NCI-H146 treated with DMSO at 0.1 percent for 48 hours (cell line): ENCODE measurements at regions not wholly inside any gene's neighbourhood (a gene's known extent, or its start where the extent isn't known, plus 50 kb on each side); places are given as distances from the start of the nearest gene placed in this dataset.
"Not testable (repeated sequence)": the region's sequence is repeated elsewhere in the genome, so short reads cannot be mapped to it uniquely, and the experiment has no call there.

Source experiments
- DNase-seq: peaks from one replicate; lab custom pipeline; 2025; ENCODE audit not compliant: unreplicated experiment; lab: John Stamatoyannopoulos, UW

DNA sequence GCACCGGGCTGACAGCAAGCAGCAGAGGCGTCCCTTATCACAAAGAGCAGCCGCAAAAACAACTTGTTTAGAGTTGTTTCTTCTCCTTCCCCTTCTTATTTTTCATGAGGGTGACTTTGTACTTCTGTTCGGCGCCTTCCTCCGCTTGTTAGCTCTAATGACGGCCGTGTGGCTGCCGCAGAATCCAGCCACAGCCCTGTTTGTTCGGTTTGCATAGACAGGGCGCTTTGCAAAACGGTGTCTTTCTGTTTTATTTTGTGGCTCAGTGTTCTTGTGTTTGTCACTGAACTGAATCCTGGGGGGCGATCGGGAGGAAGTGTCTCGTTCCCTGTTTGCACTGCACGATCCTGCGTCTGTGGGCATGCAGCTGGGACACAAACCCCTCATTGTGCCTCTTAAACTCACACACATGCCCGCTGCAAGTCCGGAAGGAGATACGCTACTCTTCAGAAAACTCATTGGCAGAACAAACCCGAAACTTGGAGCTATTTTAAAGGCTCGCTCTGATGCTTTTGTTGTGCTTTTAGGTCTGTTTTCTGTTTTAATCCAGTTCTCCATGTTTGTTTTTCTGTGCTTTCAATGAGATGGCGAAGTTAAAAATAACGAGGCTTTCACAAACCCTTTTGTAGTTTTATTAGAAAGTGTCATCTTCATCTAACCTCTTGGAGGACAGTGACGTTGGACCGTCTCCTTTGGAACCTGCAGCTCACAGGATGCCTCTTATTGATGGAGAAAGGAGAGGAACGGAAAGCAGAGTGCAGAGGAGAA lies 213.9 kb downstream of the IRX2 start:
- no peak for DNase-seq

DNA sequence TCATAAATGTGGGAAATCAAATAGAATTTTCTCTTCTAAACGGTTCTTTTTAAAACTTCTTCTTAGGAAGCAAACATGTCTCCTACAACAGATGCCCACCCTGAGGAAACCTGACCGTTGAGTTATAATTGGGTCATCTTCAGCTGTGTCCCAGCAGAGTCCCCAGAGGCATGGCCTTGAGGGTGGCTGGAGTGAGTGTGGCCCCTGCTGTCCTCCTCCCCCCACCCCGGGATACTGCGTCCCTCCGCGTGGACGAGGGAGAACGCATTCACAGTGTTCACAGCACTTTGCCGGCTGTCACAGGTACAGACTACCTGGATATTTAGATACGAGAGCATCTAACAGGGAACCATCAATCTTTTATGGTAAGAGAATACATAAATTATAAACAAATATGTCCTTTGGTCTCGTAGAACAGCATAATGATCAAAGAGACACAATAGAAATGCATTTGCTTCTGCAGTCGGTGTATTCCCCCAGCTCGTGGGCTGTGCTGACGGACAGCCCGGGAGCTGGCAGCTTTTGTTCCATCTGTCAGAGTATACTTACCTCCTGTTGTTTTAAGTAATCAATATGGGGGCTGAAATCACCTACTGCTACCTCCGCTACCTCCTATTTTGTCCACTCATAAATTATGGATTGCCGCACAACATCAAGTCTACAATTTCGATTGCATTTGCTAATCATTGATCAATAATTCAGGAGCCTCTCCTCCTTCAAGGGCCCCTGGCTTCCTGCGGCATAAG lies 214.7 kb downstream of the IRX2 start:
- no peak for DNase-seq

DNA sequence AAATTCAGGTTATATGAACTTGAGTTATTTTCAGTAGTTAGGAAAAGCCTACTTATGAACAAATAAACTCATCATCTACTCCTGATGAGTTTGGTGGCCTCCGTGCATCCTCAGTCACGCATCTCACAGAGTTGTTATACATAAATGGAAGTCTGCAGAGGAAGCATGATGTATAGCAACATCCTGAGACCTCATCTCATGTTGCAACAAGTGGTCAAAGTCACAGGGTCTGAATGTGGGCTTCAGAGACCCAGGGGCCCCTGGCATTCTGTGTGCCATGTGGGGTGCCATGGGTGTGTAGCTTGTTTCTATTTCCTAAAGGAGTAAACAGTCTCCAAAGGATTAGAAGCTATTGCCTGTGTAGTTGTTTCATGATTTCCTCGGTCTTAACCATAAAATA lies 216.5 kb downstream of the IRX2 start:
- DNase-seq: no peak

DNA sequence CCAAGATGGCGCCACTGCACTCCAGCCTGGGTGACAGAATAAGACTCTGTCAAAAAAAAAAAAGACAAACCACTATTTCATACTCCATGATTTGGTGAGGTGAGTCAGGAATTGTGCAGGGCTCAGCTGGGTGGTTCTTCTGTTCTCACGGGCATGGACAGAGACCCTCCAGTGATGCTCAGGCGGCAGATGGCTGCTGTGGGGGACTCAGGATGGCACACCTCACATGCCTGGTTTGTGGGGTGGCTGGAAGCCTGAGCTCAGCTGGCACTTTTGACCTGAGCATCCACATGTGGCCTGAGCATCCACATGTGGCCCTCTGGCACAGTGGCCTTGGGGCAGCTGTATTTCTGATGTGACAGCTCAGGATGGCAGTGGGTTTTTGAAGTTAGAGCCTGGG lies 217.2 kb downstream of the IRX2 start:
- no peak for DNase-seq

DNA sequence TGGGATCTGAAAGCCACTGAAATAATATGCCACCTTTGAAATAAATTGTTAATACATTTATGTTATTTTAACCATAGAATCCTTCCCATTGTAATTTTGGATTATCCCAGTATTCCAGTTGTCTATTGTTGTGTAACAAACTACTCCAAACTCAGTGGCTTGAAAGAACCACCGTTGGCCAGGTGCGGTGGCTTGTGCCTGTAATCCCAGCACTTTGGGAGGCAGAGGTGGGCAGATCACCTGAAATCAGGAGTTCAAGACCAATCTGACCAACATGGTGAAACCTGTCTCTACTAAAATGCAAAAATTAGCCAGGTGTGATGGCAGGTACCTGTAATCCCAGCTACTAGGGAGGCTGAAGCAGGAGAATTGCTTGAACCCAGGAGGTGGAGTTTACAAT lies 217.6 kb downstream of the IRX2 start:
- DNase-seq: not testable (repeated sequence)

DNA sequence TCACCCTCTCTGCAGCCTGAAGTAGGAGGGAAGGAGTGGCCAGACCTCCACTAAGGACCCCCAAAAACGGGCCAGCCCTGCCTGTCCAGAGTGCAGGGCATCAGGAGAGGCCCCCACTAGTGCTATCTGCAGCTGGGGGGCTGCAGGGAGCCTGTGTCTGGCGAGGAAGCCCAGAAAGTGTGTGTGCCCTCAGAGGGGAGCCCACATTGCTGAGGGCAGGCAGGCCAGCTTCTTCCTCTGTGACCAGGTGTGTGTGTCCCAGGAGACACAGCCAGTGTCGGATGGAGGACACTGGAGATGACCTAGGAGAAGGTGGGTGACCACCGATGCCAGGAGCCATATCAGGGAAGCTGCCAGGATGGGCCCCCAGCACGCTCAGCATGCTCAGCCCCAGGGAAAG lies 218.7 kb downstream of the IRX2 start:
- DNase-seq: no peak

DNA sequence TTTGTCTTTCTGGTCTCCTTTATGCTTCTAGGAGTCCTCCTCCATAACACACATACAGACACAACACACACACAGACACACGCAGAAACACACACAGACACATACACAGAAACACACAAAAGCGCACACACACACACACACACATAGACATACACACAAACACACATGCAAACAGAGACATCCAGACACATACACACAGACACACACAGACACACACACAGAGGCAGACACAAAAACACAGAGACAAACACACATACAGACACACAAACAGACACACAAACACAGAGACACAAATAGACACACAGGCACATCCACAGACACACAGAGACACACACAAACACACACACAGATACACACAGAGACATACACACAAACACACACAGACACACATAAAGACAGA lies 220.2 kb downstream of the IRX2 start:
- no peak for DNase-seq

DNA sequence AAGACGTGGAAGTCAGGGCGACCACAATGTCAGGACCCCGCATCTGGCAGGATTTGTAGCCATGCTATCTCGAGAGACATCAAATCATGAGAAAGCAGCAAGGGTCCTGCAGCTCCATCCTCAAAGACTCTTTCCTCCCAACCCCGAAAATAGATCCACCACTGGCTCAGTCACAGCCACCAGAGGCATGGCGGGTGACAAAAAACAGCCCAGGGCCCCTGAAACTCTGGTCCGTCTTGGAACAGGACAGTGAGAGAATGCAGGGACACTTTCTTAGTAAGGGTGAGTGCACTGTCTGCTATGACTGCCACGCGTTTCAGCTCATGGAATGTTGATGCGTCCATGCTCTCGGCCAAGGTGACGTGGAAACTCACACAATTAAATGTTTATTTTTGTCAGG lies 220.9 kb downstream of the IRX2 start:
- no peak for DNase-seq

DNA sequence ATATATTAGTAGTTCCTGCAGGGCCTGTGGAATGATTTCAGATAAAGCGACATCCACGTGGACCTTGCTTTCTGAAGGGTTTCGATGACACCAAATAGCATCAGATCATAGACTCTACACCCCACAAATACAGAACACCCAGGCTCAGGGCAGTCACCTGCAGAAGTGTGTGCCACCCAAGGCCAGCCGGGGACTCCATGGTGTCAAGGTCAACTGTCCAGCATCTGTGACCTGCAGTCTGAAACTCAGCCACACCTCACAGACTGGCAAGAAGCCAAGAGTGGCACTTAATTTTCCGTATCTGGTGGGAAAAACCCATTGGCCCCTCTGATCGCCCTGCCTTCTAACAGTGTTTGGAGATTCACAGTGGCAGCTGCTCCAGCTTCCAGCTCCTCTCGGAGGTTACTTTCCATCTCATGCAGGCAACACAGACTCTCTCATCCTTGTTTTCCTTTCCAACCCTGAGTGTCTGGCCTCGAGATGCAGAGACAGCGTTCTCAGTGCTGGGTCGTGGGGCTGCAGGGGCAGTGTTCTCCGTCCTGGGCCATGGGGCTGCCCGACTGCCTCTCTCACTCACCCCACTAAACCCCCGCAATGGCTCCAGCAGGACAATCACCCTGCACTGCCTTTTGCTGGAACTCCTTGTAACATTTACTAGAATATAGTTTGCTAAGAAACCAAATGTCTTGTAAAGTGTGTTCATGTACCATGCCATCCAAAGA lies 221.9 kb downstream of the IRX2 start:
- no peak for DNase-seq

DNA sequence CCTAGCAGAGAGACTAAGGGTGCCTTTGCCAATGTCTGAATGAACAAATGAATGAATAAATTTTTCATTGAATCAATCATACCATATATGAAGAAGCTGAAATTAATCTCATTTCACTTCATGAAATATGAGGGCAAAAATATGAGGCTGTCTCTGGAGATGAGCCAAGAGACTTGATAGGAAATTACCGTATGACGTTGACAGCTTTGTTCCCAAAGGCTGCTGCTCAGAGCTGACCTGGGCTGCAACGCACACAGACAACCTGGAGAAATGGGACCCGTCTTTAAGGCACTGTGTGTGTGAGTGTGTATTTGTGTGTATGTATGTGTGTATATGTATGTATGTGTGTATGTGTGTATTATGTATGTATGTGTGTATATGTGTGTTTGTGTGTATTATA lies 226.1 kb downstream of the IRX2 start:
- DNase-seq: no peak

DNA sequence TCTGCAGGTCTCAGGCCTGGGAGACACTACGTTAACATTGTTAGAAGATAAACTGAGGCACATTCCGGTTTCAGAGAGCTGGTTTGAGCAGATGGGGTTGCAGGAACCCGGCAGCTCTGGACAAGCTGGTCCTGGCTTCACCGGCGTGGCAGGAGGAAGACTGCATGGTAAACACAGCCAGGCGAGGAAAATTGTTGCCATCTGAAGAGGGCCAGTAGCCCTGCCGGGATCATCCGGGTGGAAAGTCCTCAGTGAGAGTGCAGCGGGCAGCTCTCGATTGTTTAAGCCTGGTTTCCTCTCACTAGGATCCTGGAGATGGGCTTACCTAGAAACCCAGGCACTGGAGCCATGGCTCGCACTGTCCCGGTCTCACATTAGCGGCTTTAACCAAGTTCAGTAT lies 226.9 kb downstream of the IRX2 start:
- DNase-seq: no peak

DNA sequence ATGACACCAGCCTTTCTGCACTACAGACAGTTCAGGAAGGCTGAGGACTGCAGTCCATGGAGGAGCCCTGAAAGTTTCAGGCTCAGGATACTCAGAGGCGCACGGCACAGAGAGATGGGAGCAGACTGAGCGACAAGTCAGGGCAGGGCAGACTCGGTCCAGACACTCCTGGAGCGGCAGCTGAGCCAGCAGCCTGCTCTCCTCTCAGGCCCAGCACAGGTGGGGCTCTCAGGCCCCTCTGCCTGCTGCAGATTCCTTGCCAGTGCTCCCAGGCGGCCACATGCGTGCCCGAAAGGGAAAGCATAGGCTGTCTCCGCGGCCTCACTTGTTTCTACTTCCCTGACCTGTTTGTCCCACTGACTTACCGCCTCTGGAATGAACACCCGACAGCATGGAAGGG lies 228.3 kb downstream of the IRX2 start:
- no peak for DNase-seq

DNA sequence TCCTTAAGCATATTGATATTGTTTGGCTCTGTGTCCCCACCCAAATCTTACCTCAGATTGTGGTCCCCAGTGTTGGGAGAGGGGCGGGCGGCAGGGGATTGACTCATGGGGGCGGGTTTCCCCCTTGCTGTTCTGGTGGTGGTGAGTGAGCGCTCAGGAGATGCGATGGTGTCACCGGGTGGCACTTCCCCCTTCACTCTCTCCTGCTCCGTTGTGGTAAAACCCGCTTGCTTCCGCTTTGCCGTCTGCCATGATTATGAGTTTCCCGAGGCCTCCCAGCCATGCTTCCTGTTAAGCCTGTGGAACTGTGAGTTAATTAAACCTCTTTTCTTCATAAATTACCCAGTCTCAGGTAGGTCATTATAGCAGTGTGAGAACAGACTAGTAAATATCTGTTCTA lies 229.1 kb downstream of the IRX2 start:
- DNase-seq: no peak

DNA sequence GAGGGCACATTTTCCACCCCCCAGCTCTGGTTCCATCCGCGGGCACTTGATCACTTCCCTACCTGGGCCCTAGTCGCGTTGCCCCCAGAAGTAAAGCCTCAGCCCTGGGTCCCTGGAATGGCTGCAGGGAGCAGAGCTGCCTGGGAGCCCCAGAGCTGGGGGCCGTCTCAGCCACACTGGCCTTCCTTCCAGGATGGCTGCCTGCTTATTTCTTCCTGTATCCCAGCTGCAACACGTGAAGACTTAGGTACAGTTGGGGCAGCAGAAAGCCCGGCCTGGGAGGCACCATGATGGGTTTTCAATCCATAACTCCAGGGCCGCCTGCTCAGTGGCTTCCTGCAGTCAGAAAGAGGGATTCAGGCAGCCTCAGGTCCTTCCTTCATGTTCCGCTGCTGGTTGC lies 232.3 kb downstream of the IRX2 start:
- DNase-seq: no peak

DNA sequence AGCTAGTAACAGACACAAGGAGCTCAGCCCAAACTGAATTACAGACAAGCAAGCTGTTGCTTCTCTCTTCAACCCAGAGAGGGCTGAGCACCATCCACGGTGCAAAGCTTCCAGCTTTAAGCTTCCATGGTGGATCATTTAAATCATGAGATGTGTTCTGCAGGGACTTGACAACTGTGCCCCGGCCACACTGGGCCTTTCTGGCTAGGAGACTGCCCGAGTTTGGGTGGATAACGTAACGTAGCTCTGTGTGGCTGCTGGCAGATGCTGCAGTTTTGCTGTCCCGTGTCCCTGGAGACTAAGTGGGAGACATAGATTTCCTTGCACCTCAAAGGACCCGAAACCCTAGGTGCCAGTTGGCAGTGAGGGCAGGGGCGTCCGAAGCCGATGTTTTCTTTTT lies 234.0 kb downstream of the IRX2 start:
- DNase-seq: no peak

DNA sequence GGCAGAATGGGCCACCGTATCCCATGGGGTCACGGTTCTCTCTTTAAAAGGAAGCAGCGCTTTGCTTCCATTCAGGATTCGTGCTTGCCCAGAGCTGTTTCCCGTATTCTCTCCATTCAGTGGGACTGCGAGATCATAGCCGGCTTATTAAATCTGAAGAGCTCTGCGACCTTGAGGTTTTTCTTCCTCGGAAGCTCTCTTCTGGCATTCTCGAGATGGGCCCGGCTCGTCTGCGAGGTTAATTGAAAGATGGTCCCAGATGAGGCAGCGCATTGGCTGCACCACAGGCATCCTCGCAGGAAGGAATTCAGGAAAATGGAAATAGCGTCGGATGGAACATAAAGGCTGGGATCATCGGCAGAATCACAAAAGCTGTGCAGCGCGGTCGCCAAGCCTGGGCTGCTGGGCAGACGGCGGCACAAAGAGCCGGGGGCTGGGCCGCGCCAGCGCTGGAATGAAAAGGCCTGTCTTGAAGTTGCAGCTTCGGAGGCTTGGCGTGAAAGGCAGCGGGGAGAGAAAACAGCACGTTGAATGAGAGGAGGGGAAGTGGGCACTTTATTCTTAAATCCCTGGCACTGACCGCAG lies 236.2 kb downstream of the IRX2 start:
- DNase-seq: no peak

DNA sequence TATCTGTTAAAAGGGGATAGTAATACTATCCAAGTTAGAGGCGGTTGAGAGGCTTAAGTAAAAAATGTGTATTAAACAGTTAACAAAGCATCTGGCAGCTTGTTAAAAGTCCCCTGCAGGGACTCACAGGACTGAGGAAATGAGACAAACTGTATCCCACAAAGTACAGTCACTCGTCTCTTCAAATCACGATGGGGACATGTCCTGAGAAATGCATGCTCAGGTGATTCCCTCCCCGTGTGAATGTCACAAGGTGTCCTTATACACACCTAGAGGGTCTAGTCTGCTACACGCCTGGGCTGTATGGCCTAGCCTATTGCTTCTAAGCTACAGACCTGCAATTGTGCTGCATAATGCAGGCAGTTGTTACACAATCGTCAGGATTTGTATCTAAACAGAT lies 237.0 kb downstream of the IRX2 start:
- no peak for DNase-seq

DNA sequence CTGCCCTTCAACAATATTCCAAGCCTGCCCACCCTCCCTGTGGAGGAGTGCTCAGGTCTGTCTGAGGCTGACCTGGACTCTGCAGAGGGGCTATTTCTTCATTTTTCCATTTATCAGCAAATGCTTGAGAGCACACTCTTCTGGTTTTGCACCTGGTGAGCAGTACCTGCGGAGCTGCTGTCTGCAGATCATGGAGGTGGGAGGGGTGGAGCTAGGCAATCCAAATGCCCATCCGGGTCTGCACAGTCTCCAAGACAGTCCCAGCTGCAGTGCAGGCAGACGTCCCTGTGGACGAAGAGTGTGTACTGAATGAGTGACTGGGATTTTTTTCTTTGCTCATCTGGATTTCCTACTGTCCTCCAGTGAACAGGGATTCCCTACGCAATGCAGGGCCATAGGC lies 239.8 kb downstream of the IRX2 start:
- no peak for DNase-seq

DNA sequence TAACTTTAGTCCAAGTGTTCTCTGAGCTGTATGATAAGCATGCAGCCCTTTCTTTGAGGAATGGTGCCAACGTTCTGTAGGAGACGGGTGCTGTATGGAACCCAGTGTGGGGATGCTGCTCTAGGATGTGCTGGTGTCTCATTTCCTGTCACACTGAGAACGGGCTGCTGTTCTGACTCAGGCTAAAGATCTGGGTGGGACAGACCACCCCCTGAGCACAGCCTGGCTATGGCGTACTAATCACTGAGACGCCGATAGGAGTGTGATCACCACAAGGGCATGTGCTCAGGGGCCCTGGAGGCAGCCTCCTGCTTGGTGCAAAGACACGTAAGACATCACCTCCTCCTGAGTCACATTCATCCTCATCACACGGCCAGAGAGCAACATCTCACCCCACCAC lies 240.4 kb downstream of the IRX2 start:
- DNase-seq: no peak

DNA sequence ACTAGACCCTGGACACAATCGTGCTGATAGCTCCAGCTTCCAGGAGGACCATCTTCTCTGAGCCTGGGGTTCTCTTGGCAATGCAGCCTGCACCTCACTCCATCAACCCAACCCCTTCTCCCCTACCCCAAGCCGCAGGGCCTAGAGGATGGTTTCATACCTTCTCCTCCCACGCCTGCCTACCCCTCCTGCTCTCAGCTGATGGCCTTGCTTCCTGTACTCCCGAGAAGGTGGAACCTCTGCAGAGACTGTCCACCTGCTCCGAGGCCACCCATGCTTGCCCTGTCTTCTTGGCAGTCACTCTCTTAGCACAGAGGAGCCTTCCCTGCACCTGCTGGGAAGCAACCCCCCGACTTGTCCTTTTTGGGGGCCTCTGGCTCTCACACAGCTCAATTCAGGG lies 241.9 kb downstream of the IRX2 start:
- DNase-seq: no peak

DNA sequence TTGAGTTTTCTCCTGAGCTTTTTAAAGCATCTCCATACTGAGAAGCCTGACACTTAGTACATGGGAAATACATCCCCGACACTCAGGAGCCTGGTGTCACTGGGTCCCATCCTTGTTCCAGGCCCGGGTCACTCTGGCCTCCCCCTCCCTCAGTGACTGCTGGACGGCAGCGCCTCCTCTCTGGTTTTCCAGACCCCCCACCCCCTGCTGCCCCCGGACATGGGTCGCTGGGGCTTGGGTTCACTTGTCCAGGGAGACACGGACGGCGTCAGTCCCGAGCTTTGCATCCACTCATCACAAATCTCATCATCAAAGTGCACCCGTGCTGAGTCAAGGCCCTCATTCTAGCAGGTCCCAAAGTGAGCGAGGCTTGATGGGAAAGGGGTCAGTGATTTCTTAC lies 243.0 kb downstream of the IRX2 start:
- DNase-seq: no peak

DNA sequence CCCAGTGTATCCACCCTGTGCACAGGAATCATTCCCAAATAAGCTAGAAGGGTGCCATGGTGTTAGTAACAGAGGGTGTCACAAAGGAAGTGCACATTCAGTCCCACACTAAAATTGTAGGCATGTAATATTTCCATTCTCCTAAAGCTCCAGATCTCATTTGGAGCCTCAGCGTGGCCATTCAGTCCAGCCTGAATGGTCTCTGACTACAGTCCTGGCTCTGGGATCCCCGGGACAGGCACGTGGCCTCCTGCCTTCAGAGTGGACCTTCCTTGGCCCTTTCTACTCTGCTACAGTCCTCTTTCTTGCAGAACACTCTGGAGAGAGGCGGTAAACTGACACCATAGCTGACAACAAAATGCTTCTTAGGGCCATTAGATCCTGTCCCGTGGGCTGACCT lies 243.9 kb downstream of the IRX2 start:
- no peak for DNase-seq
